HG03565 (cell line): ENCODE measurements at regions not wholly inside any gene's neighbourhood (a gene's known extent, or its start where the extent isn't known, plus 50 kb on each side); places are given as distances from the start of the nearest gene placed in this dataset.
A peak's percentile ranks its signal among the peaks of the same experiment; 100 is the strongest.
"Not testable (repeated sequence)": the region's sequence is repeated elsewhere in the genome, so short reads cannot be mapped to it uniquely, and the experiment has no call there.

Source experiments
- ATAC-seq: cut with Tn5 transposase; IDR thresholded peaks from one replicate; pipeline ENCODE4 v1.9.1; 2021; ENCODE audit warnings: mild to moderate bottlenecking, moderate library complexity; ENCODE audit not compliant: unreplicated experiment

- ATAC-seq, result no peak
Observed at GRCh38 chr4:14338585-14339265, 663.6 kb upstream of the CPEB2 start.

- ATAC-seq, result no peak
Observed at GRCh38 chr4:14339715-14340114, 662.6 kb upstream of the CPEB2 start.

- ATAC-seq, result no peak
Observed at GRCh38 chr4:14340321-14340720, 662.0 kb upstream of the CPEB2 start.

- no peak for ATAC-seq
Observed at GRCh38 chr4:14343961-14344360, 658.3 kb upstream of the CPEB2 start.

- no peak for ATAC-seq
Observed at GRCh38 chr4:14345356-14345775, 656.9 kb upstream of the CPEB2 start.

- ATAC-seq, result no peak
Observed at GRCh38 chr4:14347526-14347925, 654.8 kb upstream of the CPEB2 start.

GRCh38 chr4:14348506-14348905 lies 653.8 kb upstream of the CPEB2 start:
- no peak for ATAC-seq

GRCh38 chr4:14358544-14359160 lies 643.6 kb upstream of the CPEB2 start:
- not testable (repeated sequence) for ATAC-seq

GRCh38 chr4:14359991-14360390 lies 642.3 kb upstream of the CPEB2 start:
- ATAC-seq, result no peak

- no peak for ATAC-seq
Observed at GRCh38 chr4:14361084-14361483, 641.2 kb upstream of the CPEB2 start.

- ATAC-seq, result no peak
Observed at GRCh38 chr4:14362385-14362784, 639.9 kb upstream of the CPEB2 start.

GRCh38 chr4:14364953-14365536 lies 637.2 kb upstream of the CPEB2 start:
- no peak for ATAC-seq

GRCh38 chr4:14368391-14368790 lies 633.9 kb upstream of the CPEB2 start:
- ATAC-seq, result no peak

- ATAC-seq, result no peak
Observed at GRCh38 chr4:14371131-14371530, 631.1 kb upstream of the CPEB2 start.

- ATAC-seq, result no peak
Observed at GRCh38 chr4:14375816-14376215, 626.5 kb upstream of the CPEB2 start.

GRCh38 chr4:14379183-14379582 lies 623.1 kb upstream of the CPEB2 start:
- no peak for ATAC-seq

- peak; percentile 82 for ATAC-seq
Observed at GRCh38 chr4:14383652-14384051, 618.6 kb upstream of the CPEB2 start.

GRCh38 chr4:14384824-14385223 lies 617.5 kb upstream of the CPEB2 start:
- no peak for ATAC-seq

- no peak for ATAC-seq
Observed at GRCh38 chr4:14386196-14386595, 616.1 kb upstream of the CPEB2 start.

- ATAC-seq, result no peak
Observed at GRCh38 chr4:14387647-14388046, 614.6 kb upstream of the CPEB2 start.

GRCh38 chr4:14392378-14392777 lies 609.9 kb upstream of the CPEB2 start:
- ATAC-seq, result no peak

GRCh38 chr4:14396183-14396582 lies 606.1 kb upstream of the CPEB2 start:
- ATAC-seq, result no peak
